ENCODE measurements at regions not wholly inside any gene's neighbourhood (a gene's known extent, or its start where the extent isn't known, plus 50 kb on each side); places are given as distances from the start of the nearest gene placed in this dataset.

GRCh38 chr20:39880890-39881289 is 808.1 kb downstream of the MAFB start:
- no peak for TF ChIP-seq CTCF (IDR thresholded peaks at IDR 0.05)
- intact Hi-C loops (cut with DNase I, micrococcal nuclease) = no loop called here
- ATAC-seq (no peak), DNase-seq (no peak)
- no peak overlapping the region for H3K4me3 ChIP-seq
- H3K4me1 ChIP-seq (ENCODE audit: low read depth) = no peaks in the 10 kb centered on the region
- no peaks in the 10 kb centered on the region for H3K9me3 ChIP-seq
- no peaks in the 10 kb centered on the region for H3K36me3 ChIP-seq (ENCODE audit: low read depth)

GRCh38 chr20:39879296-39879695 is 809.7 kb downstream of the MAFB start:
- Histone ChIP-seq H3K36me3 (ENCODE audit: low read depth) (no peaks in the 10 kb centered on the region), H3K9me3 (no peaks in the 10 kb centered on the region), H3K4me3 (no peak overlapping the region), H3K4me1 (ENCODE audit: low read depth) (no peaks in the 10 kb centered on the region)
- TF ChIP-seq CTCF (IDR thresholded peaks at IDR 0.05) = no peak
- intact Hi-C loops (cut with DNase I, micrococcal nuclease) = no loop called here
- ATAC-seq = no peak
- no peak for DNase-seq

GRCh38 chr20:39878809-39879208 is 810.2 kb downstream of the MAFB start:
- no peaks in the 10 kb centered on the region for H3K4me1 ChIP-seq (ENCODE audit: low read depth)
- TF ChIP-seq CTCF (IDR thresholded peaks at IDR 0.05) = no peak
- DNase-seq (no peak), ATAC-seq (no peak)
- no peak overlapping the region for H3K4me3 ChIP-seq
- intact Hi-C loops (cut with DNase I, micrococcal nuclease) = no loop called here
- no peaks in the 10 kb centered on the region for H3K9me3 ChIP-seq
- H3K36me3 ChIP-seq (ENCODE audit: low read depth) = no peaks in the 10 kb centered on the region

- intact Hi-C loops (cut with DNase I, micrococcal nuclease) = no loop called here
Observed at GRCh38 chr20:39878320-39878719, 810.7 kb downstream of the MAFB start.

GRCh38 chr20:39877788-39878187 is 811.2 kb downstream of the MAFB start:
- DNase-seq (no peak), ATAC-seq (no peak)

More at GRCh38 chr20:39878320-39878719, 810.7 kb downstream of the MAFB start:
- Histone ChIP-seq H3K4me1 (ENCODE audit: low read depth) (no peaks in the 10 kb centered on the region), H3K9me3 (no peaks in the 10 kb centered on the region), H3K4me3 (no peak overlapping the region), H3K36me3 (ENCODE audit: low read depth) (no peaks in the 10 kb centered on the region)
- ATAC-seq (no peak), DNase-seq (no peak)
- TF ChIP-seq CTCF (IDR thresholded peaks at IDR 0.05) = no peak

More at GRCh38 chr20:39877788-39878187, 811.2 kb downstream of the MAFB start:
- no peak overlapping the region for H3K4me3 ChIP-seq
- no peaks in the 10 kb centered on the region for H3K4me1 ChIP-seq (ENCODE audit: low read depth)
- TF ChIP-seq CTCF (IDR thresholded peaks at IDR 0.05) = no peak
- no peaks in the 10 kb centered on the region for H3K36me3 ChIP-seq (ENCODE audit: low read depth)
- intact Hi-C loops (cut with DNase I, micrococcal nuclease) = no loop called here
- no peaks in the 10 kb centered on the region for H3K9me3 ChIP-seq
